ENCODE measurements at regions not wholly inside any gene's neighbourhood (a gene's known extent, or its start where the extent isn't known, plus 50 kb on each side); places are given as distances from the start of the nearest gene placed in this dataset.

- no peak for TF ChIP-seq CTCF (IDR thresholded peaks at IDR 0.05 in 8 of 11, conservative IDR thresholded peaks at IDR 0.05 in 3 of 11)
- TF ChIP-seq POLR2AphosphoS5 (IDR thresholded peaks at IDR 0.05): no peak
These were observed 215.9 kb upstream of the LRRC3B start for GRCh38 chr3:26406636-26407035.

All from spleen (tissue), 7 donors.